ENCODE measurements at regions not wholly inside any gene's neighbourhood (a gene's known extent, or its start where the extent isn't known, plus 50 kb on each side); places are given as distances from the start of the nearest gene placed in this dataset.

- no peak overlapping the region for H3K27ac Mint-ChIP-seq (ENCODE audit: unreplicated experiment)
- POLR2A ChIA-PET = no interaction called here
- no peak for TF ChIP-seq CTCF (IDR thresholded peaks at IDR 0.05; ENCODE audit: insufficient read depth in 1 of 2, low read depth in 1 of 2, low read length in 1 of 2, severe bottlenecking in 1 of 2, unreplicated experiment in 1 of 2)
- Histone ChIP-seq H3K4me3 (ENCODE audit: low read depth, low read length) (no peak overlapping the region), H3K9me3 (no peaks in the 10 kb centered on the region), H3K4me1 (no peaks in the 10 kb centered on the region), H3K36me3 (ENCODE audit: control insufficient read depth, insufficient read depth, low read length) (no peaks in the 10 kb centered on the region), H3K27me3 (replicated peaks; ENCODE audit: control insufficient read depth, insufficient read depth, low read length) (no peaks in the 10 kb centered on the region; the same call in 1 of the 2 replicates)
- no peaks in the 10 kb centered on the region for H3K4me1 Mint-ChIP-seq (ENCODE audit: low read depth, unreplicated experiment)
- no peaks in the 10 kb centered on the region for H3K36me3 Mint-ChIP-seq (ENCODE audit: insufficient read depth, unreplicated experiment)
- DNase-seq = no peak
- H3K9me3 Mint-ChIP-seq (ENCODE audit: unreplicated experiment) = no peaks in the 10 kb centered on the region
- intact Hi-C loops (cut with micrococcal nuclease; ENCODE audit: unreplicated experiment) = no loop called here
- no peaks in the 10 kb centered on the region for H3K27me3 Mint-ChIP-seq (ENCODE audit: insufficient read depth, unreplicated experiment)
- CTCF ChIA-PET = no interaction called here
- H3K4me3 Mint-ChIP-seq (ENCODE audit: unreplicated experiment) = no peak overlapping the region
- BruUV-seq (replicated peaks) = no TSS peak
Measured at GRCh38 chr5:97554977-97555643, 372.1 kb upstream of the RIOK2 start.

GRCh38 chr5:97555644-97555981, 372.6 kb upstream of the RIOK2 start:
- Mint-ChIP-seq H3K36me3 (ENCODE audit: insufficient read depth, unreplicated experiment) (no peaks in the 10 kb centered on the region), H3K27me3 (ENCODE audit: insufficient read depth, unreplicated experiment) (no peaks in the 10 kb centered on the region), H3K27ac (ENCODE audit: unreplicated experiment) (no peak overlapping the region), H3K4me3 (ENCODE audit: unreplicated experiment) (no peak overlapping the region), H3K4me1 (ENCODE audit: low read depth, unreplicated experiment) (no peaks in the 10 kb centered on the region), H3K9me3 (ENCODE audit: unreplicated experiment) (no peaks in the 10 kb centered on the region)
- no peak for TF ChIP-seq CTCF (IDR thresholded peaks at IDR 0.05; ENCODE audit: insufficient read depth in 1 of 2, low read depth in 1 of 2, low read length in 1 of 2, severe bottlenecking in 1 of 2, unreplicated experiment in 1 of 2)
- no peaks in the 10 kb centered on the region for H3K4me1 ChIP-seq
- ChIA-PET CTCF (no interaction called here), POLR2A (no interaction called here)
- H3K36me3 ChIP-seq (ENCODE audit: control insufficient read depth, insufficient read depth, low read length) = no peaks in the 10 kb centered on the region
- H3K9me3 ChIP-seq = no peaks in the 10 kb centered on the region
- no peaks in the 10 kb centered on the region for H3K27me3 ChIP-seq (replicated peaks; ENCODE audit: control insufficient read depth, insufficient read depth, low read length)
- intact Hi-C loops (cut with micrococcal nuclease; ENCODE audit: unreplicated experiment) = no loop called here
- no TSS peak for BruUV-seq (replicated peaks)
- DNase-seq = no peak
- no peak overlapping the region for H3K4me3 ChIP-seq (ENCODE audit: low read depth, low read length)

DNA sequence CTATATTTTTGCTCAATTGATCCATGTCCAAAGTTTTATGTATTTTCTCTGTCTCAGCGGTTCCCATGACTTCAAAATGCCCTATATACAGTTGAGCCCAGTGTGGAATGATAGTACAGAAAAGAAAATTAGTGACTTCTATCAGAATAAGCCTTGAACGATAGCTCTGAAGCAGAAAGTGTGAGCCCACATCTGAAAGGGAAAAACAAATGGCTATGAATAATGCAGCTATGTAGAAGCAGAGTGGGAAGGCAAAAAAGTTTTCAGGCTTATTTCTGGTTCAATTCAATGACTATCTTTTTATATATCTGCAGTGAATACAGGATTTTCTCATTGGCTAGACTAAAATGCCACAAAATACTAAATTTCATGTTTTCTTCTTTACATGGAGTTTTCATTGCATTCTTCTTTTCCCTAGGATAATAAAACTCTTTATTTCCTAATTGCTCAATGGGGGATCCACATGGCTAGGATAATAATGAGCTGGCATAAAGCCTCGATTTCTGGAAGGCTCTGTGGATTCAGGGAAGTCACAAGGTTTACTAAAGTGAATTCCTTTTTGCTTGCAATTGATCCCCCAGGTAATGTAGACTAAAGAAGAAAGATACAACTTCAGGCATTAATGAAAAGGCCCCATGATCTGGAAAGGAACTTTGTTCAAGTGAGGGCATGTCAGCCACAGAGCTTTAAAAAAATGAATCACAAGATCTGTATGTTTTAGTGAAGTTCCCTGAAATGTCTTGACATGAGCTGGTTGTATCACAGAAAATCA, 377.0 kb upstream of the RIOK2 start:
- H3K4me1 Mint-ChIP-seq (ENCODE audit: low read depth, unreplicated experiment) = no peaks in the 10 kb centered on the region
- no TSS peak for BruUV-seq (replicated peaks)
- H3K27ac Mint-ChIP-seq (ENCODE audit: unreplicated experiment) = no peak overlapping the region
- Histone ChIP-seq H3K4me1 (no peaks in the 10 kb centered on the region), H3K36me3 (ENCODE audit: control insufficient read depth, insufficient read depth, low read length) (no peaks in the 10 kb centered on the region), H3K9me3 (no peaks in the 10 kb centered on the region), H3K4me3 (ENCODE audit: low read depth, low read length) (no peak overlapping the region), H3K27me3 (replicated peaks; ENCODE audit: control insufficient read depth, insufficient read depth, low read length) (no peaks in the 10 kb centered on the region)
- H3K9me3 Mint-ChIP-seq (ENCODE audit: unreplicated experiment) = no peaks in the 10 kb centered on the region
- TF ChIP-seq CTCF (IDR thresholded peaks at IDR 0.05; ENCODE audit: insufficient read depth in 1 of 2, low read depth in 1 of 2, low read length in 1 of 2, severe bottlenecking in 1 of 2, unreplicated experiment in 1 of 2) = no peak
- ChIA-PET POLR2A (no interaction called here), CTCF (no interaction called here)
- H3K27me3 Mint-ChIP-seq (ENCODE audit: insufficient read depth, unreplicated experiment) = no peaks in the 10 kb centered on the region
- H3K36me3 Mint-ChIP-seq (ENCODE audit: insufficient read depth, unreplicated experiment) = no peaks in the 10 kb centered on the region
- intact Hi-C loops (cut with micrococcal nuclease; ENCODE audit: unreplicated experiment) = no loop called here
- H3K4me3 Mint-ChIP-seq (ENCODE audit: unreplicated experiment) = no peak overlapping the region
- no peak for DNase-seq
